Cardiac muscle cell (in vitro differentiated cells and primary cell): ENCODE measurements at regions not wholly inside any gene's neighbourhood (a gene's known extent, or its start where the extent isn't known, plus 50 kb on each side); places are given as distances from the start of the nearest gene placed in this dataset.
A peak's percentile ranks its signal among the peaks of the same experiment; 100 is the strongest.

Experiments used
- DNase-seq, 2 donors: peaks; one replicate each; pipeline versions ENCODE4 v3.0.0 to v3.0.0-alpha.2; 2010 to 2017; ENCODE audit warnings: low read depth in 1 of 2, low spot score in 1 of 2
- H3K27ac ChIP-seq: fragments of 200-600 bp; sonication (generic); 2 replicates; pipeline ENCODE4 v1.5.1; 2016
- H3K27me3 ChIP-seq: fragments of 200-600 bp; sonication (generic); 2 replicates; pipeline ENCODE4 v1.6.0; 2016; ENCODE audit warnings: control low read depth
- H3K36me3 ChIP-seq: fragments of 200-600 bp; sonication (generic); 2 replicates; pipeline ENCODE4 v1.5.1; 2016; ENCODE audit warnings: control low read depth
- H3K4me1 ChIP-seq: fragments of 200-600 bp; sonication (generic); 2 replicates; pipeline ENCODE4 v1.8.1; 2017; ENCODE audit warnings: low read depth, mild to moderate bottlenecking, mixed run types
- H3K4me3 ChIP-seq: fragments of 200-600 bp; sonication (generic); 2 replicates; pipeline ENCODE4 v1.5.1; 2016; ENCODE audit warnings: mild to moderate bottlenecking
- H3K9me3 ChIP-seq: fragments of 200-600 bp; sonication (generic); 2 replicates; pipeline ENCODE4 v1.5.1; 2017; ENCODE audit warnings: low read depth, mild to moderate bottlenecking, control low read depth
- CTCF ChIP-seq: IDR thresholded peaks from 2 replicates; pipeline ENCODE4 v1.5.1; 2012; ENCODE audit warnings: low read depth, mild to moderate bottlenecking, low read length

- no peaks in the 10 kb centered on the region for H3K9me3 ChIP-seq
- no peak overlapping the region for H3K27ac ChIP-seq
These were observed 249.0 kb downstream of the UTRN start for GRCh38 chr6:144534180-144534579.

GRCh38 chr6:144535630-144536029 lies 250.5 kb downstream of the UTRN start:
- no peak overlapping the region for H3K27ac ChIP-seq
- no peaks in the 10 kb centered on the region for H3K4me1 ChIP-seq
- H3K9me3 ChIP-seq, result no peaks in the 10 kb centered on the region
- TF ChIP-seq CTCF, result no peak
- peaks cover 24% of the 10 kb centered on the region for H3K36me3 ChIP-seq
- no peaks in the 10 kb centered on the region for H3K27me3 ChIP-seq
- H3K4me3 ChIP-seq, result no peak overlapping the region
- DNase-seq, result no peak

More at GRCh38 chr6:144534180-144534579, 249.0 kb downstream of the UTRN start:
- no peaks in the 10 kb centered on the region for H3K4me1 ChIP-seq
- no peak for DNase-seq
- TF ChIP-seq CTCF, result no peak
- no peak overlapping the region for H3K4me3 ChIP-seq
- no peaks in the 10 kb centered on the region for H3K27me3 ChIP-seq
- peaks cover 20% of the 10 kb centered on the region for H3K36me3 ChIP-seq

GRCh38 chr6:144536079-144536478 lies 250.9 kb downstream of the UTRN start:
- DNase-seq, result no peak
- Histone ChIP-seq H3K4me3 (no peak overlapping the region), H3K4me1 (no peaks in the 10 kb centered on the region), H3K27me3 (no peaks in the 10 kb centered on the region), H3K9me3 (no peaks in the 10 kb centered on the region), H3K27ac (no peak overlapping the region), H3K36me3 (peaks cover 24% of the 10 kb centered on the region)
- no peak for TF ChIP-seq CTCF

GRCh38 chr6:144543006-144543871 lies 258.1 kb downstream of the UTRN start:
- peak in 1 of 2 donors; percentile 18 for DNase-seq
- H3K4me3 ChIP-seq, result no peak overlapping the region
- TF ChIP-seq CTCF, result no peak
- H3K4me1 ChIP-seq, result no peaks in the 10 kb centered on the region
- H3K36me3 ChIP-seq, result peaks cover 15% of the 10 kb centered on the region
- no peaks in the 10 kb centered on the region for H3K9me3 ChIP-seq
- no peak overlapping the region for H3K27ac ChIP-seq
- H3K27me3 ChIP-seq, result no peaks in the 10 kb centered on the region

- TF ChIP-seq CTCF, result no peak
These were observed 259.2 kb downstream of the UTRN start for GRCh38 chr6:144544266-144544830.

More at GRCh38 chr6:144544266-144544830, 259.2 kb downstream of the UTRN start:
- no peak overlapping the region for H3K4me3 ChIP-seq
- H3K27ac ChIP-seq, result no peak overlapping the region
- peaks cover 18% of the 10 kb centered on the region for H3K36me3 ChIP-seq
- no peaks in the 10 kb centered on the region for H3K4me1 ChIP-seq
- no peaks in the 10 kb centered on the region for H3K9me3 ChIP-seq
- DNase-seq, result no peak
- H3K27me3 ChIP-seq, result no peaks in the 10 kb centered on the region
